Trophoblast cell (in vitro differentiated cells and primary cell): ENCODE measurements at regions not wholly inside any gene's neighbourhood (a gene's known extent, or its start where the extent isn't known, plus 50 kb on each side); places are given as distances from the start of the nearest gene placed in this dataset.
A peak's percentile ranks its signal among the peaks of the same experiment; 100 is the strongest.
"Not testable (repeated sequence)": the region's sequence is repeated elsewhere in the genome, so short reads cannot be mapped to it uniquely, and the experiment has no call there.

Source experiments
- DNase-seq, 2 donors: peaks; one replicate each; pipeline ENCODE4 v3.0.0-alpha.2; 2016
- H2AFZ ChIP-seq: 2 replicates; pipeline ENCODE4 v1.6.1; 2013; ENCODE audit warnings: low read length, moderate library complexity, mild to moderate bottlenecking; ENCODE audit not compliant: insufficient read depth, poor library complexity
- H2AK5ac ChIP-seq: 2 replicates; pipeline ENCODE4 v1.6.1; 2013; ENCODE audit warnings: mild to moderate bottlenecking, low read length
- H2BK120ac ChIP-seq: 2 replicates; pipeline ENCODE4 v1.6.1; 2013; ENCODE audit warnings: low read length, mild to moderate bottlenecking, moderate library complexity; ENCODE audit not compliant: insufficient read depth, poor library complexity
- H2BK12ac ChIP-seq: 2 replicates; pipeline ENCODE4 v1.6.1; 2013; ENCODE audit warnings: mild to moderate bottlenecking, low read length, moderate library complexity
- H2BK5ac ChIP-seq: 2 replicates; pipeline ENCODE4 v1.6.1; 2013; ENCODE audit warnings: low read length, low read depth, moderate library complexity, mild to moderate bottlenecking; ENCODE audit not compliant: poor library complexity
- H3K14ac ChIP-seq: 2 replicates; pipeline ENCODE4 v1.6.1; 2013; ENCODE audit warnings: mild to moderate bottlenecking, low read length
- H3K18ac ChIP-seq: 2 replicates; pipeline ENCODE4 v1.6.1; 2013; ENCODE audit warnings: mild to moderate bottlenecking, low read length
- H3K23ac ChIP-seq: 2 replicates; pipeline ENCODE4 v1.6.1; 2013; ENCODE audit warnings: low read length
- H3K27ac ChIP-seq: 2 replicates; pipeline ENCODE4 v1.5.1; 2013; ENCODE audit warnings: low read depth, mild to moderate bottlenecking, inconsistent platforms, low read length, moderate library complexity
- H3K27me3 ChIP-seq: 2 replicates; pipeline ENCODE4 v1.6.1; 2013; ENCODE audit warnings: inconsistent platforms, mild to moderate bottlenecking, low read length, moderate library complexity; ENCODE audit not compliant: insufficient read depth
- H3K36me3 ChIP-seq, 2 experiments: 1 replicate in 1 of 2; 2 replicates in 1 of 2; pipeline ENCODE4 v1.6.1; 2013; ENCODE audit warnings: low read length in 2 of 2, mild to moderate bottlenecking in 2 of 2, moderate library complexity in 1 of 2; ENCODE audit not compliant: insufficient read depth in 2 of 2, control insufficient read depth in 1 of 2
- H3K4ac ChIP-seq: 2 replicates; pipeline ENCODE4 v1.6.1; 2013; ENCODE audit warnings: low read depth, mild to moderate bottlenecking, low read length, moderate library complexity
- H3K4me1 ChIP-seq, 2 experiments: 1 replicate in 1 of 2; 2 replicates in 1 of 2; pipeline ENCODE4 v1.6.1; 2013; ENCODE audit warnings: low read length in 2 of 2, mild to moderate bottlenecking in 2 of 2, moderate library complexity in 1 of 2; ENCODE audit not compliant: insufficient read depth in 2 of 2, control insufficient read depth in 1 of 2
- H3K4me2 ChIP-seq: 2 replicates; pipeline ENCODE4 v1.6.1; 2013; ENCODE audit warnings: inconsistent platforms, mild to moderate bottlenecking, low read length, moderate library complexity
- H3K4me3 ChIP-seq: 2 replicates; pipeline ENCODE4 v1.5.1; 2013; ENCODE audit warnings: mild to moderate bottlenecking, low read depth, low read length, inconsistent platforms
- H3K79me1 ChIP-seq: one replicate; pipeline ENCODE4 v1.6.1; 2013; ENCODE audit warnings: low read length
- H3K79me2 ChIP-seq: 2 replicates; pipeline ENCODE4 v1.6.1; 2013; ENCODE audit warnings: low read length, mild to moderate bottlenecking; ENCODE audit not compliant: control insufficient read depth, insufficient read depth, poor library complexity
- H3K9ac ChIP-seq: 2 replicates; pipeline ENCODE4 v1.6.1; 2013; ENCODE audit warnings: mild to moderate bottlenecking, low read length
- H3K9me3 ChIP-seq: 2 replicates; pipeline ENCODE4 v1.6.1; 2013; ENCODE audit warnings: low read depth, mild to moderate bottlenecking, control low read depth, inconsistent platforms, low read length; ENCODE audit not compliant: insufficient read depth
- H4K12ac ChIP-seq: 2 replicates; pipeline ENCODE4 v1.6.1; 2013; ENCODE audit warnings: low read depth, mild to moderate bottlenecking, low read length, moderate library complexity
- H4K8ac ChIP-seq: 2 replicates; pipeline ENCODE4 v1.6.1; 2013; ENCODE audit warnings: low read depth, mild to moderate bottlenecking, low read length, moderate library complexity
- H4K91ac ChIP-seq: one replicate; pipeline ENCODE4 v1.6.1; 2013; ENCODE audit warnings: low read depth, mild to moderate bottlenecking, low read length, moderate library complexity
- WGBS: extraction: QIAGEN DNeasy Blood & Tissue Kit; methylation state at CpG from one replicate; pipeline ENCODE4 v1.1.7; 2013; ENCODE audit warnings: missing lambda C conversion rate; ENCODE audit not compliant: insufficient read length, insufficient coverage; ENCODE audit errors: extremely low coverage; 5-methylcytosine and 5-hydroxymethylcytosine counted together

DNA sequence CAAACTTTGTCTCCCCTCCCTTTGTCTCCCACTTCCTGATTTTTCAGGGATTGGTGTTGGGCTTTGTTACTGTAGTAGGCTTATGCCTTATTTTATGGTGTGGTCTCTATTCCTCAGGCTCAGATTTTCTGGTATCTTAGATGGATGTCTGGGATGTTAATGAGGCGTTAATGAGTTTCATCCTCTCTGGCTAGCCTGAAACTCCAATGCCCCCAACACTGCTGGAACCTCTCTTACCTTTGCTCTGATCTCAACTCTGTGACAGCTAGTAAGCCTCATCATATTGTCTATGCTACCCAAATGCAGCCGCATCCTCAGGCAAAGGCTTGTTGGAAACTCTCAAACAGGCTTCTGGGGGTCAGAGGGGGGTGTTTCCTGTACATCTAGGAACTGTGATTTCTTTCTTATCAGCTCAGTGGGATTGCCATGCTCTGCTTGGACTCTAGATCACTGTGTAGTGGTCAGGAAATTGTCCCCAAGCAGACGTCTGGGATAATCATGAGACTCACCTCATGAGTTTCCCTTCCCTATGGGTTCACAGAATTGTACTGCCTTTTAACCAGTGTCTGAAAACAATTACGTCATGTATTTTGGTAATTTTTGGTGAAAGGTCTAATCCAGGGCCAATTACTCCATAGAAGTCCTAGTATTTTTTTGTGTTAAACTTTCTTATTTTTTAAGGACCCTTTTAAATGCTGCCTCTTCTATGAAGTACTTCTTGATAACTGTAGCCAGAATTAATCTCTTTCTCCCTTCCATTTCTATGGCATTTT is 88.8 kb upstream of the TRPC7 start:
- Histone ChIP-seq H2AFZ (no peak overlapping the region), H2BK12ac (no peak overlapping the region), H3K4me2 (no peak overlapping the region), H3K18ac (no peak overlapping the region), H4K12ac (no peak overlapping the region), H4K8ac (peak overlapping the region; percentile 28), H3K36me3 (no peaks in the 10 kb centered on the region), H3K79me1 (no peaks in the 10 kb centered on the region), H3K27ac (no peak overlapping the region), H2AK5ac (no peak overlapping the region), H3K9me3 (no peaks in the 10 kb centered on the region), H3K27me3 (no peaks in the 10 kb centered on the region), H3K4ac (no peak overlapping the region), H3K79me2 (no peaks in the 10 kb centered on the region), H3K4me3 (no peak overlapping the region), H4K91ac (no peak overlapping the region), H3K9ac (no peak overlapping the region), H3K23ac (no peak overlapping the region), H2BK5ac (no peak overlapping the region), H3K14ac (no peak overlapping the region), H3K4me1 (no peaks in the 10 kb centered on the region), H2BK120ac (no peak overlapping the region)
- no CpG with 5 or more reads among the region's 4 CpGs for WGBS
- no peak for DNase-seq

DNA sequence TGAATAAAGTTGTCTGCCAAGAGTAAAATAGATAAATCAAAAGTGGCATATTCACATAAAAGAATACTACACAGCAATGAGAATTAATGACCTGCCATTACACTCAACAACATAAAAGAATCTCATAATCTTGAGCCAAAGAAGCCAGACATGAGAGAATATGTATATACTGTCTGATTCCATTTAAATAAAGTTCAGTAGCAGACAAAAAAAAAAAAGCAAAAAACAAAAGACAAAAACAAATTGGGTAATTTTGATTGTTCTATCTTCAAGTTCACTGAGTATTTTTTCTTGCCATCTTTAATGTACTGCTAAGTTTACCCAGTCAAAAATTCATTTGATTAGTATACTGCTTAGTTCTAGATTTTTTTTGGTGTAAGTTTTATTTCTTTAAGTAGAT is 87.9 kb upstream of the TRPC7 start:
- H3K18ac ChIP-seq = no peak overlapping the region
- no peaks in the 10 kb centered on the region for H3K79me1 ChIP-seq
- no peak overlapping the region for H3K14ac ChIP-seq
- no peak overlapping the region for H3K23ac ChIP-seq
- H3K9me3 ChIP-seq = no peaks in the 10 kb centered on the region
- H2BK12ac ChIP-seq = no peak overlapping the region
- H3K79me2 ChIP-seq = no peaks in the 10 kb centered on the region
- H3K27me3 ChIP-seq = no peaks in the 10 kb centered on the region
- no peak overlapping the region for H2AK5ac ChIP-seq
- H3K4me2 ChIP-seq = no peak overlapping the region
- H2AFZ ChIP-seq = no peak overlapping the region
- H3K4me3 ChIP-seq = no peak overlapping the region
- no peaks in the 10 kb centered on the region for H3K4me1 ChIP-seq
- no peak overlapping the region for H4K8ac ChIP-seq
- H3K27ac ChIP-seq = no peak overlapping the region
- no peak overlapping the region for H3K4ac ChIP-seq
- H4K91ac ChIP-seq = no peak overlapping the region
- no peaks in the 10 kb centered on the region for H3K36me3 ChIP-seq
- H2BK5ac ChIP-seq = no peak overlapping the region
- DNase-seq = no peak
- no peak overlapping the region for H2BK120ac ChIP-seq
- no peak overlapping the region for H4K12ac ChIP-seq
- H3K9ac ChIP-seq = no peak overlapping the region

DNA sequence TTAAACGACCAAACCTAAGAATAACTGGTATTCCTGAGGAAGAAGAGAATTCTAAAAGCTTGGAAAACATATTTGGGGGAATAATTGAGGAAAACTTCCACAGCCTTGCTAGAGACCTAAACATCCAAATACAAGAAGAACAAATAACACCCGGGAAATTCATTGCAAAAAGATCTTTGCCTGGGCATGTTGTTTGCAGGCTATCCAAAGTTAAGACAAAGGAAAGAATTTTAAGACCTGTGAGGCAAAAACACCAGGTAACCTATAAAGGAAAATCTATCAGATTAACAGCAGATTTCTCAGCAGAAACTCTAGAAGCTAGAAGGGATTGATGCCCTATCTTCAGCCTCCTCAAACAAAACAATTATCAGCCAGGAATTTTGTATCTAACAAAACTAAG is 82.2 kb upstream of the TRPC7 start:
- WGBS = no CpG with 5 or more reads among the region's 2 CpGs
- H2BK12ac ChIP-seq, H3K4ac ChIP-seq, H3K18ac ChIP-seq, H4K91ac ChIP-seq, H4K8ac ChIP-seq, H3K79me1 ChIP-seq, H3K4me1 ChIP-seq, H3K9ac ChIP-seq, H3K14ac ChIP-seq, H4K12ac ChIP-seq, H3K27me3 ChIP-seq, H2BK120ac ChIP-seq, H2AFZ ChIP-seq, H3K4me3 ChIP-seq, H3K79me2 ChIP-seq, H3K23ac ChIP-seq, H3K27ac ChIP-seq, H3K36me3 ChIP-seq, H3K4me2 ChIP-seq, H2BK5ac ChIP-seq, H3K9me3 ChIP-seq, DNase-seq, H2AK5ac ChIP-seq: not testable (repeated sequence)

DNA sequence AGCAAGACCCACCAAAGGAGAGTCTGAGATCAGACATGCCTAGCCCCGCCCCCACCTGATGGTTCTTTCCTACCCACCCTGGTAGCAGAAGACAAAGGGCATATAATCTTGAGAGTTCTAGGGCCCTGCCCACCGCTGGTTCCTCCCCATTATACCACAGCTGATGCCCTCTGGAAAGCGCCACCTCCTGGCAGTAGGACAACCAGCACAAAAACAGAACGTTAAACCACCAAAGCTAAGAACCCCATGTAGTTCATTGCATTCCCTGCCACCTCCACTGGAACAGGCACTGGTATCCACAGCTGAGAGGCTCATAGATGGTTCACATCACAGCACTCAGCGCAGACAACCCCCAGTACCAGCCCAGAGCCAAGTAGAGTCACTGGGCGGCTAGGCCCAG is 81.2 kb upstream of the TRPC7 start:
- Histone ChIP-seq H4K12ac (no peak overlapping the region), H3K4ac (no peak overlapping the region), H3K27ac (no peak overlapping the region), H3K36me3 (no peaks in the 10 kb centered on the region), H2BK120ac (no peak overlapping the region), H3K4me3 (no peak overlapping the region), H4K91ac (peak overlapping the region; percentile 8), H3K9me3 (no peaks in the 10 kb centered on the region), H2AK5ac (no peak overlapping the region), H2BK12ac (no peak overlapping the region), H3K79me2 (no peaks in the 10 kb centered on the region), H3K23ac (no peak overlapping the region), H4K8ac (no peak overlapping the region), H3K18ac (no peak overlapping the region), H3K27me3 (no peaks in the 10 kb centered on the region), H3K79me1 (no peaks in the 10 kb centered on the region), H3K4me2 (no peak overlapping the region), H3K9ac (no peak overlapping the region), H2BK5ac (no peak overlapping the region), H3K4me1 (no peaks in the 10 kb centered on the region), H3K14ac (no peak overlapping the region), H2AFZ (no peak overlapping the region)
- no CpG with 5 or more reads among the region's 6 CpGs for WGBS
- DNase-seq = no peak
